HEK293T (cell line): ENCODE measurements at regions not wholly inside any gene's neighbourhood (a gene's known extent, or its start where the extent isn't known, plus 50 kb on each side); places are given as distances from the start of the nearest gene placed in this dataset.

Experiments
- BHLHE40 ChIP-seq: fragments of 450-650 bp; IDR thresholded peaks from 2 replicates; pipeline ENCODE4 v1.6.1; 2016; ENCODE audit warnings: mild to moderate bottlenecking, moderate library complexity, borderline replicate concordance
- CTBP1 ChIP-seq: fragments of 450-650 bp; IDR thresholded peaks from 2 replicates; pipeline ENCODE4 v1.6.1; 2016; ENCODE audit warnings: borderline replicate concordance
- ELF4 ChIP-seq: fragments of 450-650 bp; IDR thresholded peaks from 2 replicates; pipeline ENCODE4 v1.6.1; 2017; ENCODE audit warnings: antibody characterized with exemption
- FOXK2 ChIP-seq: fragments of 450-650 bp; IDR thresholded peaks from 2 replicates; pipeline ENCODE4 v1.6.1; 2016; ENCODE audit warnings: mild to moderate bottlenecking
- FOXM1 ChIP-seq: fragments of 450-650 bp; IDR thresholded peaks from 2 replicates; pipeline ENCODE4 v1.6.1; 2017; ENCODE audit warnings: mild to moderate bottlenecking, borderline replicate concordance
- HDGF ChIP-seq: fragments of 450-650 bp; IDR thresholded peaks from 2 replicates; pipeline ENCODE4 v1.6.1; 2017; ENCODE audit warnings: antibody characterized with exemption, borderline replicate concordance
- L3MBTL2 ChIP-seq: fragments of 450-650 bp; conservative IDR thresholded peaks from 2 replicates; pipeline ENCODE4 v1.6.1; 2016; ENCODE audit warnings: mild to moderate bottlenecking
- PKNOX1 ChIP-seq: fragments of 450-650 bp; IDR thresholded peaks from 2 replicates; pipeline ENCODE4 v1.6.1; 2016
- SP1 ChIP-seq: fragments of 450-650 bp; IDR thresholded peaks from 2 replicates; pipeline ENCODE4 v1.6.1; 2017
- SUZ12 ChIP-seq: fragments of 450-650 bp; IDR thresholded peaks from 2 replicates; pipeline ENCODE4 v1.6.1; 2016; ENCODE audit warnings: mild to moderate bottlenecking
- TARDBP ChIP-seq: fragments of 450-650 bp; IDR thresholded peaks from 2 replicates; pipeline ENCODE4 v1.6.1; 2016
- ZNF384 ChIP-seq: fragments of 450-650 bp; IDR thresholded peaks from 2 replicates; pipeline ENCODE4 v1.6.1; 2016

- TF ChIP-seq PKNOX1: no peak
- TF ChIP-seq SP1: no peak
- no peak for TF ChIP-seq SUZ12
- TF ChIP-seq ZNF384: no peak
- no peak for TF ChIP-seq BHLHE40
- TF ChIP-seq FOXM1: no peak
- TF ChIP-seq FOXK2: no peak
- TF ChIP-seq HDGF: no peak
- no peak for TF ChIP-seq ELF4
- no peak for TF ChIP-seq CTBP1
- TF ChIP-seq L3MBTL2: no peak
- TF ChIP-seq TARDBP: no peak
These were observed 115.6 kb upstream of the TRPM3 start for GRCh38 chr9:71237051-71237450.
